Activated CD8-positive, alpha-beta memory T cell treated with anti-CD3 and anti-CD28 coated beads, Interleukin-2, amount 50 U/mL, for 48 hours (primary cell): ENCODE measurements at regions not wholly inside any gene's neighbourhood (a gene's known extent, or its start where the extent isn't known, plus 50 kb on each side); places are given as distances from the start of the nearest gene placed in this dataset.
"Not testable (repeated sequence)": the region's sequence is repeated elsewhere in the genome, so short reads cannot be mapped to it uniquely, and the experiment has no call there.

Experiments used
- DNase-seq: peaks from one replicate; pipeline ENCODE4 v3.0.0-alpha.2; 2020

DNA sequence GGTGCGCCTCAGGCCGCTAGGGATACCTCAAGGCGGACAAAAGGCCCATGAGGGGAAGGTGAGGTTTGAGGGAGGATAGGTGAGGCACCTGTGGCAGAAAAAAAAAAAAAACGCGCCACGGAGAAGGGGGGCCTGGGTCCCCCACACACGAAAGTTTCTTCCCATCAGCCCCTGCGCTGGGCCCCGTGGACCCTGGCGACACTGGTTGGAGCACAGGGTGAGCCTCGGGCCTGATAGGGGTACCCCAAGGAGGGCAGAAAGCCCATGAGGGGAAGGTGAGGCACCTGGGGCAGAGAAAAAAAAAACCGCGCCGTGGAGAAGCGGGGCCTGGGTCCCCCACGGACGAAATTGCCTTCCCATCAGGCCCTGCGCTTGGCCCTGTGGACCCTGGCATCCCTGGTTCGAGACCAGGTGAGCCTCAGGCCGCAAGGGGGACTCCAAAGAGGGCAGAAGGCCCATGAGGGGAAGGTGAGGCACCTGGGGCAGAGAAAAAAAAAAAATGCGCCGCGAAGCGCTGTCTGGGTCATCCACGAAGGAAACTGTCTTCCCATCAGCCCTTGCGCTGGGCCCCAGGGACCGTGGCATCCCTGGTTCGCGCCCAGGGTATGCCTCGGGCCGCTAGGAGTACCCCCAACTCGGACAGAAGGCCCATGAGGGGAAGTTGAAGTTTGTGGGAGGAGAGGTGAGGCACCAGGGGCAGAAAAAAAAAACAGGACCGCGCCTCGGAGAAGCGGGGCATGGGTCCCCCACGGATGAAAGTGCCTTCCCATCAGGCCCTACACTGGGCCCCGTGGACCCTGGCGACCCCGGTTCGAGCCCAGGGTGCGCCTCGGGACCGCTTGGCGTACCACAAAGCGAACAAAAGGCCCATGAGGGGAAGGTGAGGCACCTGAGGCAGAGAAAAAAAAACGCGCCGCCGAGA, 226.2 kb downstream of the CCDC74A start:
- no peak for DNase-seq

DNA sequence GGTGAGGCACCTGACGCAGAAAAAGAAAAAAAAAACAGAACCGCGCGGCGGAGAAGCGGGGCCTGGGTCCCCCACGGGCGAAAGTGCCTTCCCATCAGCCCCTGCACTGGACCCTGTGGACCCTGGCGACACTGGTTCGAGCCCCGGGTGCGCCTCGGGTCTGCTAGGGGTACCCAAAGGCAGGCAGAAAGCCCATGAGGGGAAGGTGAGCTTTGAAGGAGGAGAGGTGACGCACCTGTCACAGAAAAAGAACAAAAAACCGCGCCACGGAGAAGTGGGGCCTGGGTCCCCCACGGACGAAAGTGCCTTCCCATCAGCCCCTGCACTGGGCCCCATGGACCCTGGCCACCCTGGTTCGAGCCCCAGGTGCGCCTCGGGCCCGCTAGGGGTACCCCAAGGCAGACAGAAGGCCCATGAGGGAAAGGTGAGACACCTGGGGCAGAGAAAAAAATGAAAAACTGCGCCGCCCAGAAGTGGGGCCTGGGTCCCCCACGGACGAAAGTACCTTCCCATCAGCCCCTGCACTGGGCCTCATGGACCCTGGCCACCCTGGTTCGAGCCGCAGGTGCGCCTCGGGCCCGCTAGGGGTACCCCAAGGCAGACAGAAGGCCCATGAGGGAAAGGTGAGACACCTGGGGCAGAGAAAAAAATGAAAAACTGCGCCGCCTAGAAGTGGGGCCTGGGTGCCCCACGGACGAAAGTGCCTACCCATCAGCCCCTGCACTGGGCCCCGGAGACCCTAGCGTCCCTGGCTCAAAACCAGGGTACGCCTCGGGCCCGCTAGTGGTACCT, 227.4 kb downstream of the CCDC74A start:
- no peak for DNase-seq

DNA sequence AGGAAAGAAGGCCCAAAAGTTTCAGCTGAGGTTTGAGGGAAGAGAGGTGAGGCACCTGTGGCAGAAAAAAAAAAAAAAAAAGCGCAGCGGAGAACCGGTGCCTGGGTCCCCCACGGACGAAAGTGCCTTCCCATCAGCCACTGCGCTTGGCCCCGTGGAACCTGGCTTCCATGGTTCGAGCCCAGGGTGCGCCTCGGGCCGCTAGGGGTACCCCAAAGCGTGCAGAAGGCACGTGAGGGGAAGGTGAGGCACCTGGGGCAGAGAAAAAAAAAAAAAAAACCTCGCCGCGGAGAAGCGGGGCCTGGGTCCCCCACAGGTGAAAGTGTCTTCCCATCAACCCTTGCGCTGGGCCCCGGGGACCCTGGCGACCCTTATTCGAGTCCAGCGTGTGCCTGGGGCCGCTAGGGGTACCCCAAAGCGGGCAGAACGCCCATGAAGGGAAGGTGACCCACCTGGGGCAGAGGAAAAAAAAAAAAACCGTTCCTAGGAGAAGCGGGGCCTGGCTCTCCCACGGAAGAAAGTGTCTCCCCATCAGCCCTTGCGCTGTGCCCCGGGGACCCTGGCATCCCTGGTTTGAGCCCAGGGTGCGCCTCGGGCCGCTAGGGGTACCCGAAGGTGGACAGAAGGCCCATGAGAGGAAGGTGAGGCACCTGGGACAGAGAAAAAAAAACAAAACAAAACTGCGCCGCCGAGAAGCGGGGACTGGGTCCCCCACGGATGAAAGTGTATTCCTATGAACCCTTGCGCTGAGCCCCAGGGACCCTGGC, 228.6 kb downstream of the CCDC74A start:
- no peak for DNase-seq

DNA sequence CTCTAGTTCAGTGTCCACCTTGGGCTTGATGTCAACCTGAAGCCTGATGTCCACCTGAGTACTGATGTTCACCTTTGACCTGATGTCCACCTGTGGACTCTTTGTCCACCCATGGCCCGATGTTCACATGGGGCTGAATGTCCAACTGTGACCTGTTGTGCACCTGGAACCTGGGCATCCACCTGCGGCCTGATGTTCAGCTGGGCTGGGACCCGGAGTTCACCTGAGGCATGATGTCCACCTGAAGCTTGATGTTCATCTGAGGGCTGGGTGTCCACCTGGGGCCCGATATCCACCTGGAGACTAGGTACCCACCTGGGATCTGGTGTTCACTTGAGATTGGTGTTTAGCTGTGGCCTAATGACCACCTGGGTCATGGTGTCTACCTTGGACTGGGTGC, 231.3 kb downstream of the CCDC74A start:
- not testable (repeated sequence) for DNase-seq

DNA sequence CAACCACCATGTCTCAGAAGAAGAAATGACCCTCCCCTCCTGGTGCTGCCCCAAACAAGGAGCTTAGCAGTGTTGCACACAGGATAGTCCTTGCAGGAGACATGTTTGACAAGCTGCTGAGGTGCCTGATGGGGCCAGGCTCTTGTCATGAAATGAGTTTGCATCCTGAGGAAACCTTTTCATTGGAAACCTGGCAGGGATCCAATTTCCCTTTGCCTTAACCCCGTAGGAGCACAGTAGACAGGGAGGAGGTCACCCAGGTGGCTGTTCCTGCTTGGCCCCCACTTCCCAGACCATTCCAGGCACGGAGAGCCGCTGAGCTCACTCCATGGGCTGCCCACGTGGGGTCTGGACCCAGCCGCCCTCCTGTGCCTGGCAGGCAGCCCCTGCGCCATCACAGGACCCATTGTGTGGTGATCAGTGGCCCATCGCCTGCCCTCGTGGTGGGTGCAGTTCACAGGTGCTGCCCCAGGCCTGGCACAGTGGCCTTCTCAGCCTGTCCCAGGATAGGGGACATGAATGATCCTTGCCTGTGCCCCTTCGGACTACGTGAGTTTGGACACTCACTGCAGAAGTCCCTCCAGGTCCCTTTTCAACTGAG, 247.4 kb downstream of the CCDC74A start:
- DNase-seq: not testable (repeated sequence)

DNA sequence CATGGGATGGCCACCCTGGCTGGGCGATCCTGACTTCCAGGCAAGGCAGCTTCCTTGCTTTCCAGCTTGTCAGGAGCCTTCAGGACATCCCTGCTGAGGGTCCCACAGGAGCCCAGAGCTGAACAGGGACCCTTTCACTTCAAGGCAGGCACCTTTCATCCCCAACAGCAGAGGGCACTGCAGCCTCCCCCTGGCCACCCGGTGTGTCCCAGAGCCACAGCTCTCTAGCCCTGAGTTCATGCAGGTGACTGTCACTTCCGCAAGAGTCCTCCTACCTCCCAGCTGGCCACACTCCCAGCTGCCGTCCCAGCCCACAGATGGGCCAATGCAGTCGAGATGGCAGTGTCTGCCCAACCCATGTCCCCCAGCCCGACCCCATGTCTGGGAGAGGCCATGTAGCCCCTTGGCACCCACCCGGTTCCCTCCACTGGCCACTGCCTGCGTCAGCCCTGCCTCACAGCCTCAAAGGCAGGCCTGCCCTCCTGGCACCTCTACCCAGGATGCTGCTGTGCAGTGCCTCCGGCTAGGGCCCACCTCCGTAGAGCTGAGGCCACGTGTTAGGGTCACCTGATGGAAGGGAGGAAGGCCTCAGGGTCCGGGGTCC, 248.3 kb downstream of the CCDC74A start:
- DNase-seq: not testable (repeated sequence)

DNA sequence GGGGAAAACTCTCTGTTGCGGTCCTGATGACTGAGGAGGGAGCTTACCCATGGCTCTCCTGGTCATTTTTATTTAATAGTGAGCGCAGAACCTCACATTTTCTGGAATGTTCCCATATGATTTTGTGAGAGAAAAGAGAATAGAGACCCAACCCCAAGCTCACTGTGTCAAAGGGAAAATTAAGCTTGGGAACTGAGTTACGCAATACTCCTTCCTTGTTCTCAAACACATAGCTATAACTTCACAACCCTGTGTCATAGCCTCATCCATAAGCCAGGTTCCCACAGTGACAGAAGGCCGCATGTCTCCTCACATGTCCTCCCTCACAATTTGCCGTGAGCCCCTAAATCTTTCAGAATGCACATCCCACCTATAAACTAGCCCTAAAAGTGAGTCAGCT, 252.8 kb downstream of the CCDC74A start:
- not testable (repeated sequence) for DNase-seq

DNA sequence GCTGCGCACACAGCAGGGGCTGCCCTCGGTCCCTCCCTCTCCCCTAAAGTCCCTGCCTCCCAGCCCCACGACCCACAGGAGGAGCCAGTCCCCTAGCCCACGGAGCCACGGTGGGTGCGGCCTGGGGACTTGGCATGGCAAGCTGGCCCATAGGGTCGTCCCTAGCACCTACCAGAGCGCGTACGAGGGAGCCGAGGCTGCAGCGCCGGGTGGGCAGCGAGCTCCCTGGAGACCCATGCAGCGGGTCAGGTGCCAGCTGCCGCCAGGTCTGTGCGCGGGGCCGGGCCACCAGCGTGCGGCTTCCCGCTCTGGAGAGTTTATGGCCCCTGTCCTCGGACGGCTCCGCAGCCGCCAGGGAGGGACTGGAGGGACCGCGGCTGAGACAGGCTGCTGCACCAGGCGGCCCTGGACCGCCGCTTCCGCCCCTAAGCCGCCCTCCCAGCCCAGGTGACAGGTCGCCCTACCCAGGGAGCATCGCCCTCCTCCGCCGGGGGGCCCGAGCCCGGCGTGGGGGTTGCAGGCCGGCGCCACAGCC, 273.6 kb downstream of the CCDC74A start:
- DNase-seq: peak; percentile 53

DNA sequence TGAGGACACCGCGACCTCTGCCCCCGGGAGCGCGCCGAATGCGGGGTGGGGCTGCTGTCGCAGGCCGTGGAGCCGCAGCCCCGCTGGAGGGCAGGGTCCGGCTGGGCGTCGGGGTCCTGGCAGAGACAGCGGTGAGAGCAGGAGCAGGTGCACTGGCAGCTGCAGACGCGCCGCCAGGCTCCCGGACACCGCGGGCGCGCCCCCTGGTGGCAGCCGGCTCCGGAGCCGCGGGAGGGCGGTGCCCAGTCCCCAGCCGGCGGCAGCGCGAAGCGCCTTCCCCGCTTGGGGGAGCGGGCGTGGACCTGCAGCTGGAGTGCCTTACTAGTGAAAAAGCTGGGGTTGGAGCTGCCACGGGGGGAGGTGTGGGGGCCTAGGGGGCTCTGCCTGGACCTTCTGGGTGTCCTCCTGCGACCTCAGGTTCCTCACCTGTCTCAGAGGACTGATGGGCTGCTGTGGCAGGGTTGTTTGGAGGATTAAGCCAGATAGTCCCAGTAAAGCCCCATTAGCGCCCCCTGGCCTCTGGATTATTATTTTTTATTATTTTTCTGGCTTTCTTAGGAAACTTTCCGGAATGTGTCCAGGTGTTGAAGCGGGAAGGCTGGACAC, 274.2 kb downstream of the CCDC74A start:
- DNase-seq: peak; percentile 92

DNA sequence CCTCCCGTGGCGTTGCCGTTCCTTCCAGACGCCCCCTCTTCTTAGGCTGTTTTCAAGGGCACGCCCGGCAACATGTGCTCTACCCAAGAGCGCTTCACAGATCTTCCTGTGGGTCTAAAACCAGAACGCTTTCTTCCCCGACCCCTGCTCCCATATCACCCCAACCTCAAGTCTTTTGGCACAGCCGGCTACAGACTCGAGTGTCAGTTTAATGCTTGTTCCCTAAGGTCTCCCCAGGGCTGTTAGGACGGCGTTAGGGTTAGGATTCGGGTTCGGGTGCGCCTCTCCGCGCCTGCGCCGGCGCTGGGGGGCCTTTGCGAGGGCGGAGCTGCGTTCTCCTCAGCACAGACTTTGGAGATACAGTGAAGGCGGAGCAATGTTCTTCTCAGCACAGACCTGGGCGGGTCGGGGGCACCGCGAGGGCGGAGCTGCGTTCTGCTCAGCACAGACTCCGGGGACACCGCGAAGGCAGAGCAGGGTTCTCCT, 274.7 kb downstream of the CCDC74A start:
- peak; percentile 72 for DNase-seq

DNA sequence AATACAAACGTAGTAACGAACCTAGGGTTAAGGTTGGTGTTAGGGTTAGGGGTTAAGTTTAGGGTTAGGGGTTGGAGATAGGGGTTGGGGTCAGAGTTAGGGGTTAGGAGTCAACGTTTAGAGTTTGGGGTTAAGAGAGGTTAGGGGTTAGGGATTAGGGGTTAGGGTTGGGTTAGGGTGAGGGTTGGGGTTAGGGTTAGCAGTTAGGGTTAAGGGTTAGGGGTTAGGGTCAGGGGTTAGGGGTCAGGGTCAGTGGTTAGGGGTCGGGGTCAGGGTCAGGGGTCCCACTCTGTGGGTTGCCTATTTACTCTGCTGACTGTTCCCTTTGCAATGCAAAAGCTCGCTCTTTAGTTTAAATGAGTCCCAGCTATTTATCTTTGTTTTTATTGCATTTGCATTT, 275.5 kb downstream of the CCDC74A start:
- DNase-seq: not testable (repeated sequence)

DNA sequence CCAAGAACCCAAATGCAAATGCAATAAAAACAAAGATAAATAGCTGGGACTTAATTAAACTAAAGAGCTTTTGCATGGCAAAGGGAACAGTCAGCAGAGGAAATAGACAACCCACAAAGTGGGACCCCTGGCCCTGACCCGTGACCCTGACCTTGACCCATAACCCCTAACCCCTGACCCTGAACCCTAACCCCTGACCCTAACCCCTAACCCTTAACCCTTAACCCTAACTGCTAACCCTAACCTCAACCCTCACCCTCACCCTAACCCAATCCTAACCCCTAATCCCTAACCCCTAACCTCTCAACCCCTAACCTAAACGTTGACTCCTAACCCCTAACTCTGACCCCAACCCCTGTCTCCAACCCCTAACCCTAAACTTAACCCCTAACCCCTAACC, 284.9 kb downstream of the CCDC74A start:
- DNase-seq: not testable (repeated sequence)

DNA sequence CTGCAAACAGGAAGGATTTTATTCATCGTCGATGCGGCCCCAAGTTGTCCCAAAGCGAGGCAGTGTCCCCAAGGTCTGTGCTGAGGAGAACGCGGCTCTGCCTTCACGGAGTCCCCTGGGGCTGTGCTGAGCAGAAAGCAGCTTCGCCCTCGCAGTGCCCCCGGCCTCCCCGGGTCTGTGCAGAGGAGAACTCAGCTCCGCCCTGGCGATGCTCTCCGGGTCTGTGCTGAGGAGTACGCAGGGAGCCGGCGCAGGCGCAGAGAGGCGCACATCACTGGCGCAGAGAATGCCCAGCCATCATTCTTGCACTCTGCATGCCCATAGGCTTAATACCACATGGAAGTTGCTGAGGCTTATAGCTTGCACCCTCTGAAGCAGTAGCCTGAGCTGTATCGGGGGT, 285.7 kb downstream of the CCDC74A start:
- not testable (repeated sequence) for DNase-seq

DNA sequence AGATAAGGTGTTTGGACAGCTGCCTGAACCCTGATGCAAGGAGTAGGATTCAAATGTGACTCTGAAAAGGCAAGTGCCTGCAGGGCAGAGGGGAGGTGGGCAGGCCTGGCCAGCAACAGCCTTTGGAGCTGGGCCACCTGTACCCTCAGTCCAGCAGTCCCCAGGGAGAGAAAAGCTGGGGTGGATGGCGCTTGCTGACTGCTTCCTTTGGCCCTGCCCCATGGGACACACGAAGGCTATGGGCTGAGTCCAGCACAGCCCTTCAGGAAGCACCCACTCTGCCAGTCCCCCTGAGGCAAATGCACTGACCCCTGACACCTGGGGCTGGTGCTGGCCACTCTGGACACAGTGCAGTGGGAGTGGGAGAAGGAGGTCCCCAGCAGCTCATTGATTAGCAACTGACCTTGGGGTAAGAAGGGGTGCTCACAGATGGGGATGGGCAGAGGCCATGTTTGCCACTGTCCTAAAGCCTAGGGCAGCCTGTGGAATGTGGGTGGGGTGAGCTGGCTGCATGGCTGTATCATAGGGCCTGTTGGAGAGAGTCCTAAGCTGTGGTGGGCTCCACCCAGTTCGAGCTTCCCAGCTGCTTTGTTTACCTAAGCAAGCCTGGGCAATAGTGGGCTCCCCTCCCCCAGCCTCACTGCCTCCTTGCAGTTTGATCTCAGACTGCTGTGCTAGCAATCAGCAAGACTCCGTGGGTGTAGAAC, 290.7 kb downstream of the CCDC74A start:
- not testable (repeated sequence) for DNase-seq

DNA sequence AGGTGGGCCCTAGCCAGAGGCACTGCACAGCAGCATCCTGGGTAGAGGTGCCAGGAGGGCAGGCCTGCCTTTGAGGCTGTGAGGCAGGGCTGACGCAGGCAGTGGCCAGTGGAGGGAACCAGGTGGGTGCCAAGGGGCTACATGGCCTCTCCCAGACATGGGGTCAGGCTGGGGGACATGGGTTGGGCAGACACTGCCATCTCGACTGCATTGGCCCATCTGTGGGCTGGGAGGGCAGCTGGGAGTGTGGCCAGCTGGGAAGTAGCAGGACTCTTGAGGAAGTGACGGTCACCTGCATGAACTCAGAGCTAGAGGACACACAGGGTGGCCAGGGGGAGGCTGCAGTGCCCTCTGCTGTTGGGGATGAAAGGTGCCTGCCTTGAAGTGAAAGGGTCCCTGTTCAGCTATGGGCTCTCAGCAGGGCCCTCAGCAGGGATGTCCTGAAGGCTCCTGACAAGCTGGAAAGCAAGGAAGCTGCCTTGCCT, 294.6 kb downstream of the CCDC74A start:
- not testable (repeated sequence) for DNase-seq

DNA sequence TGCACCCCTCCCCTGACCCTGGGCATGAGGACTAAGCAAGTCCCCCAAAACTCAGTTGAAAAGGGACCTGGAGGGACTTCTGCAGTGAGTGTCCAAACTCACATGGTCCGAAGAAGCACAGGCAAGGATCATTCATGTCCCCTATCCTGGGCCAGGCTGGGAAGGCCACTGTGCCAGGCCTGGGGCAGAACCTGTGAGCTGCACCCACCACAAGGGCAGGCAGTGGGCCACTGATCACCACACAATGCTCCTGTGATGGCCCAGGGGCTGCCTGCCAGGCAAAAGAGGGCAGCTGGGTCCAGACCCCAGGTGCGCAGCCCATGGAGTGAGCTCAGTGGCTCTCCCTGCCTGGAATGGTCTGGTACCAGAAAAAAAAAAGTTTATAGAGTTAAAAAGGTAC, 295.4 kb downstream of the CCDC74A start:
- not testable (repeated sequence) for DNase-seq

DNA sequence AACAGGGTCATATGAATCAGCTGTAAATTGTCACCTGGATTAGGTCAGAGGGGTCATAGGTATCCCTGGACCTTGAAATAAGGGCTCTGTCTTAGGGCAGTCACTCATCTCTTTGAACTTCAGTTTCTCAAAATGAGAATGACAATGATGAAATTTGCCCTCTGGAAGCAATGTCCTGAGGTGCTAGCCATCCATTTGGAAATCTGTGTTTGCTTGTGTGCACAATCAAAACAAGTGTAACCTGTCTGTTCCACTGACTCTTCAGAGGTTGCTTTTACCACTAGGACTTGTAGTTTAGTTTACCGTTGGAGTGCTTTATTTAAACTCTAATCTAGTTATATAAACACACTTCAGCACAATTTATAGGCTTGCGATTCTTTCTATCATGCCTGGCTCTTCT, 297.3 kb downstream of the CCDC74A start:
- not testable (repeated sequence) for DNase-seq

DNA sequence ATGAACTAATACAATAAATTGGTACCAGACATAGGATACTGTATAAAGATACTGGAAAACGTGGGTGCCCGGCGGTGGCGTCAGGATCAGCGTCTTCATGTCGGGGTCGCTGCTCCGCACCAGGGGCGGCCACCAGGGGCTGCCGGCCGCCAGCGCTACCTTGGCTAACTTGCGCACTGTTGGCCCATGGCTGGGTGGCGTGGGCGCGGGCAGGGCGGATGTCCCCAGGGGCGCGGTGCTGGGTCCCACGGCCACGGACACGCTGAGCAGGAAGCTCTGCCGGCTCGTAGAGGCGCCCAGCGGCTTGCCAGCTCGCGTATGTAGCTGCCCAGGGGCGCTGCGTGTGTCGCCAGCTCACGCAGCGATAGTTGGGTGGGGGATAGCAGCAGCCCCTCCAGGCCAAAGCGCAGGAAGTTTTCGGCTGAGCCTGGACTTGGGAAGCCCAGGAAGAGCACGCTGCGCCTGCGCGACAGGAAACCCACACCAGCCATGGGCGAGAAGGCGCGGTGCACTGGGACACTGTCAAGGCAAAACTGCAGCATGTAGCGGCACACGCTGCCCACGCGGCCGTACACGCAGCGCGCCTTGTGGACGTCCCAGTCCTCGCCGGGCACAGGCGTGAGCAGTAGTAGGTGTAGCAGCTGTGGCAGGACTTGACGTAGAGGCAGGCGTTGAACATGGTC, 299.9 kb downstream of the CCDC74A start:
- DNase-seq: no peak

DNA sequence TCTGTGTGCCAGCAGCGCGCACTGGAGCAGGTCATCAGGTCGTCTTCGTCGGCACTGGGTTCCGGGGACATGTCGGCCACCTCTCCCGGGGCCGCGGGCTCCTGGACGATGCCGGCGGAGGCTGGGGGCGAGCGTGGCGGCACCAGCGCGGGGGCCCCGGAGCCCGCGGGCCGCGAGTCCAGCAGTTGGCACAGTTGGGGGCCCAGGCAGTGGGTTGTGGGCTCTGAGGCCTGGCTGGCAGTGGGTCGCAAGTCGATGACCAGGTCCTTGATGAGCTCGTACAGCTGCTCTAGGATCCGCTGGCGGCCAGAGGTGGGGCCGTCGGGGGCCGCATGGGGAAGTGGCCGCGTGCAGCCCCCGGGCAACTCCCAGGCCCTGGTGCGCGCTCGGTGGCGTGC, 300.5 kb downstream of the CCDC74A start:
- DNase-seq: no peak
